A673 (cell line): ENCODE measurements at regions not wholly inside any gene's neighbourhood (a gene's known extent, or its start where the extent isn't known, plus 50 kb on each side); places are given as distances from the start of the nearest gene placed in this dataset.

ENCODE experiments used
- BruUV-seq: library from RNA; stranded (reverse); fragments of 400-500 nt; replicated peaks from 2 replicates; lab custom pipeline; 2021; lab: Mats Ljungman, UMichigan
- CTCF ChIA-PET: fragments of 300-600 bp; sonication (Branson Sonifier 250); formaldehyde crosslinking; loops from one replicate; lab custom pipeline; 2022; ENCODE audit warnings: antibody characterized with exemption; lab: Charles Lee
- POLR2A ChIA-PET: fragments of 300-600 bp; sonication (Branson Sonifier 250); formaldehyde crosslinking; loops from one replicate; lab custom pipeline; 2022; ENCODE audit warnings: antibody characterized with exemption; ENCODE audit not compliant: low non-redundant PET; lab: Charles Lee
- DNase-seq: peaks from one replicate; pipeline ENCODE4 v3.0.0-alpha.2; 2015; ENCODE audit warnings: low spot score
- H3K27ac ChIP-seq: fragments of 200-600 bp; sonication (generic); 2 replicates; pipeline ENCODE4 v1.5.1; 2016; ENCODE audit warnings: mixed run types, low read depth, mild to moderate bottlenecking, mixed read lengths, antibody characterized with exemption, low read length; ENCODE audit not compliant: poor library complexity, severe bottlenecking
- H3K27me3 ChIP-seq: fragments of 200-600 bp; sonication (generic); replicated peaks from 2 replicates; pipeline ENCODE4 v1.6.1; 2017; ENCODE audit warnings: mixed run types, low read depth, mild to moderate bottlenecking, mixed read lengths, antibody characterized with exemption, low read length; ENCODE audit not compliant: insufficient read depth, poor library complexity
- H3K36me3 ChIP-seq: fragments of 200-600 bp; sonication (generic); 2 replicates; pipeline ENCODE4 v1.6.1; 2016; ENCODE audit warnings: mixed run types, mild to moderate bottlenecking, mixed read lengths, antibody characterized with exemption, low read length; ENCODE audit not compliant: insufficient read depth, poor library complexity, severe bottlenecking
- H3K4me1 ChIP-seq: fragments of 200-600 bp; sonication (generic); 2 replicates; pipeline ENCODE4 v1.6.1; 2017; ENCODE audit warnings: mixed run types, mild to moderate bottlenecking, mixed read lengths, antibody characterized with exemption, low read length; ENCODE audit not compliant: insufficient read depth, poor library complexity, severe bottlenecking
- H3K4me3 ChIP-seq: fragments of 200-600 bp; sonication (generic); 2 replicates; pipeline ENCODE4 v1.5.1; 2016; ENCODE audit warnings: low read depth, mixed run types, mild to moderate bottlenecking, mixed read lengths, low read length; ENCODE audit not compliant: poor library complexity, severe bottlenecking
- H3K9me3 ChIP-seq: fragments of 200-600 bp; sonication (generic); 2 replicates; pipeline ENCODE4 v1.6.1; 2016; ENCODE audit warnings: mixed run types, low read depth, mild to moderate bottlenecking, mixed read lengths, antibody characterized with exemption, low read length; ENCODE audit not compliant: poor library complexity, severe bottlenecking
- CTCF ChIP-seq: fragments of 300-800, 200-600 bp; sonication (generic); conservative IDR thresholded peaks from 2 replicates; pipeline ENCODE4 v1.5.1; 2017; ENCODE audit warnings: low read depth, mild to moderate bottlenecking, antibody characterized with exemption, low read length, moderate library complexity, mixed read lengths
- EZH2 ChIP-seq: fragments of 200-600 bp; sonication (generic); IDR thresholded peaks from 2 replicates; pipeline ENCODE4 v1.6.1; 2017; ENCODE audit warnings: borderline replicate concordance, low read depth, mild to moderate bottlenecking, mixed read lengths, antibody characterized with exemption, low read length; ENCODE audit not compliant: poor library complexity, severe bottlenecking
- intact Hi-C: fragments of 100-400 bp; cut with micrococcal nuclease; formaldehyde crosslinking; loops from one replicate; pipeline ENCODE4 v1.10.0; 2022; ENCODE audit not compliant: unreplicated experiment

DNA sequence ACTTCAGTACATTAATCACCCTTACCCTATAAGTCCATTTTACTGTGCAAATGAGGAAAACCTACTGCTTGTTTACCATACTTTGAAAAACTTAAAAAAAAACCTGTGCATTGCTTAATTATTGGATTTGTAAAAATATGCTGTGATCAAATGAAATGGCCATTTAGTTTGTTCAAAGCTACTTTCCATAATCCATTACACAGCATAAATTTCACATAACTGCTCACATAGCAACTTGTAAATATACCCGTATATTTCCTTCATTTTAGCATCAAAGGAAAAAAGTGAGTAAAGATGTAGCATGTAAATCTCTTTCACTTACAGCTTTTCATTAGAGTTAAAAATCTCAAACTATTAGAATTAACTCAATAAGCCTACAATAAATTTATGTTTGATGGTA, 415.1 kb downstream of the NR4A2 start:
- Histone ChIP-seq H3K9me3 (no peaks in the 10 kb centered on the region), H3K27me3 (no peaks in the 10 kb centered on the region), H3K27ac (no peak overlapping the region), H3K36me3 (no peaks in the 10 kb centered on the region), H3K4me3 (no peak overlapping the region), H3K4me1 (no peaks in the 10 kb centered on the region)
- TF ChIP-seq EZH2 (no peak), CTCF (no peak)
- DNase-seq, result no peak
- ChIA-PET CTCF (no interaction called here), POLR2A (no interaction called here)
- BruUV-seq, result no TSS peak
- intact Hi-C loops, result no loop called here

- DNase-seq, result no peak
- POLR2A ChIA-PET, result no interaction called here
- TF ChIP-seq EZH2, result no peak
Observed at GRCh38 chr2:155913356-155913755, 419.2 kb downstream of the NR4A2 start.

DNA sequence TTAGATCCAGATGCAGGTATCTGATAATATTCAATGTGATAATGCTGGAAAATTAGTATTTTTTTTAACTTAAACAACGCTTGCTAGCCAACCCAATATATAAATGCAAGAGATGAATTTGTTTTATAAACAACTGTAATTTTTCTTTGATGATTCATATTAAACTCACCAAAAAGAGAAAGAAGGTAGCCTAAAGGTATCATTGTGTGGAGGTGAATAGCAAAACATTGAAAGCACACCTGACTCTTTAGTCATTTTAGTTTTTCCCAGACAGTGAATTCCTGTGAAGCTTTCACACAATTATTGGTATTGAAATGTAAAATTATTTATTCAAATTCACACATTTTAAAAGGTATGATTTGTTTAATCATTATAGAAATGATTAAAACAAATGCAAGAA, 424.0 kb downstream of the NR4A2 start:
- no peak overlapping the region for H3K4me3 ChIP-seq
- CTCF ChIA-PET, result no interaction called here
- DNase-seq, result no peak
- H3K36me3 ChIP-seq, result no peaks in the 10 kb centered on the region
- H3K4me1 ChIP-seq, result no peaks in the 10 kb centered on the region
- POLR2A ChIA-PET, result no interaction called here
- intact Hi-C loops, result no loop called here
- H3K9me3 ChIP-seq, result no peaks in the 10 kb centered on the region
- no peak overlapping the region for H3K27ac ChIP-seq
- no peak for TF ChIP-seq EZH2
- no peak for TF ChIP-seq CTCF
- H3K27me3 ChIP-seq, result no peaks in the 10 kb centered on the region
- BruUV-seq, result no TSS peak

More at GRCh38 chr2:155913356-155913755, 419.2 kb downstream of the NR4A2 start:
- Histone ChIP-seq H3K4me1 (no peaks in the 10 kb centered on the region), H3K27me3 (no peaks in the 10 kb centered on the region), H3K9me3 (no peaks in the 10 kb centered on the region), H3K4me3 (no peak overlapping the region), H3K36me3 (no peaks in the 10 kb centered on the region), H3K27ac (no peak overlapping the region)
- CTCF ChIA-PET, result no interaction called here
- intact Hi-C loops, result no loop called here
- no TSS peak for BruUV-seq

GRCh38 chr2:155907211-155907610, 425.3 kb downstream of the NR4A2 start:
- intact Hi-C loops, result no loop called here
- BruUV-seq, result no TSS peak
- Histone ChIP-seq H3K4me3 (no peak overlapping the region), H3K9me3 (no peaks in the 10 kb centered on the region), H3K27ac (no peak overlapping the region), H3K36me3 (no peaks in the 10 kb centered on the region), H3K27me3 (no peaks in the 10 kb centered on the region), H3K4me1 (no peaks in the 10 kb centered on the region)
- no peak for DNase-seq
- TF ChIP-seq EZH2, result no peak
- TF ChIP-seq CTCF, result no peak
- ChIA-PET POLR2A (no interaction called here), CTCF (no interaction called here)
